ENCODE measurements at regions not wholly inside any gene's neighbourhood (a gene's known extent, or its start where the extent isn't known, plus 50 kb on each side); places are given as distances from the start of the nearest gene placed in this dataset.

- TF ChIP-seq CTCF (conservative IDR thresholded peaks at IDR 0.05) (no peak), EZH2 (IDR thresholded peaks at IDR 0.05; ENCODE audit: low read depth) (no peak)
Observed at GRCh38 chr7:94325122-94325475, 69.6 kb upstream of the COL1A2 start.
